Upper lobe of left lung (tissue), 6 donors: ENCODE measurements at regions not wholly inside any gene's neighbourhood (a gene's known extent, or its start where the extent isn't known, plus 50 kb on each side); places are given as distances from the start of the nearest gene placed in this dataset.
A peak's percentile ranks its signal among the peaks of the same experiment; 100 is the strongest.

Experiments used
- ATAC-seq, 2 donors: fragments of 200-7000 bp; cut with Tn5 transposase; one replicate each; pipeline ENCODE4 v1.9.1; 2022; ENCODE audit warnings: mild to moderate bottlenecking in 2 of 2, moderate library complexity in 2 of 2; ENCODE audit not compliant: low FRiP score in 2 of 2
- DNase-seq, 2 donors: peaks; one replicate each; pipeline ENCODE4 v3.0.0-alpha.2; 2019 to 2020
- H3K27ac ChIP-seq, 4 donors: fragments of 200-600 bp; sonication (generic); one replicate each; pipeline ENCODE4 v1.5.1; 2016 to 2019
- H3K27me3 ChIP-seq, 4 donors: fragments of 200-600 bp; sonication (generic); one replicate each; pipeline ENCODE4 v1.5.1; 2017 to 2019
- H3K36me3 ChIP-seq, 4 donors: fragments of 200-600 bp; sonication (generic); one replicate each; pipeline ENCODE4 v1.5.1; 2016 to 2019
- H3K4me1 ChIP-seq, 4 donors: fragments of 200-600 bp; sonication (generic); one replicate each; pipeline ENCODE4 v1.5.1; 2018 to 2019
- H3K4me3 ChIP-seq, 4 donors: fragments of 200-600 bp; sonication (generic); one replicate each; pipeline ENCODE4 v1.5.1; 2017 to 2019; ENCODE audit warnings: mild to moderate bottlenecking in 2 of 4, moderate library complexity in 1 of 4
- H3K9me3 ChIP-seq, 4 donors: fragments of 200-600 bp; sonication (generic); one replicate each; pipeline ENCODE4 v1.5.1; 2018 to 2019
- CTCF ChIP-seq, 6 experiments: fragments of 450-650 bp in 4 of 6; fragments of 200-600 bp in 2 of 6; sonication (generic) in 2 of 6; IDR thresholded peaks; one replicate each; pipeline ENCODE4 v1.5.1; 2016 to 2019; ENCODE audit warnings: antibody characterized with exemption in 6 of 6
- EP300 ChIP-seq, 4 donors: sonication (generic); formaldehyde crosslinking; IDR thresholded peaks; one replicate each; pipeline ENCODE4 v1.5.1; 2017; ENCODE audit warnings: antibody characterized with exemption in 4 of 4, control low read depth in 2 of 4
- POLR2A ChIP-seq, 4 donors: fragments of 450-650 bp; IDR thresholded peaks; one replicate each; pipeline ENCODE4 v1.5.1; 2016 to 2017; ENCODE audit warnings: antibody characterized with exemption in 4 of 4, mild to moderate bottlenecking in 2 of 4
- POLR2AphosphoS5 ChIP-seq, 2 donors: sonication (generic); formaldehyde crosslinking; IDR thresholded peaks; one replicate each; pipeline ENCODE4 v1.5.1; 2017; ENCODE audit warnings: antibody characterized with exemption in 2 of 2
- WGBS, 2 donors: methylation state at CpG; one replicate each; pipeline ENCODE4 v1.1.5; 2017 to 2018; 5-methylcytosine and 5-hydroxymethylcytosine counted together
- donor health status: DM: no; HTN: no; CAD: no; lungs with moderate emphysema.
- donor health status: DM: no; HTN: yes; CAD: no; lungs with severe emphysema.

DNA sequence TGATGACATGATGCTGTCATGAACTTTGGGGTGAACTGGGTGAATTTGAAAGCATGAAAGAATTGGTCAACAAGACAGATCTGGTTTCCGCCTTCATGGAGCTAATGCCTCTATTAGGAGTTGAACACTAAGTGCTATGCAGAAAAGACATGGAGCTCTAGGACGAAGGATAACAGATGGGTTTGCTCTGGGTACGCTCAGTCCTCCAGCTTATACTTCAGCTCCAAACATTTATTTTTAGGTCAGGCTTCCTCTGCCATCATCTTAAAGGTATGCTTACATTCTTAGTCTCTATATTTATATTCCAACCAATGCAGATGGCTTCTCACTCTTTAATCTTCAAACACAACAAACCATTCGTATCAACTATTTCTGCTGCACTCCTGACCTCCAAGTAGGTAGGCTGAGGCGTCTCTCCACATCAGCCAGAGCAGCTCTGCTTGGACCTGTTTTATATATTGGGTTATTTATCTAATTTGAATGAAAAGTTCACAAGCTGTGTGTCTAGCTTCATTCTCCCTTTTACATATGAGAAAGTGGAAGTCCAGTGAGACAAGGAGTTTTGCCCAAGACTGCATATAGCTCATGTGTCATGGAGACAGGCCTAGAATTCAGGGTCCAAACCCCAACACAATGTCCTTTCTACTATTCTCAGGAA is 226.3 kb downstream of the SPTSSA start:
- TF ChIP-seq POLR2AphosphoS5 (IDR thresholded peaks at IDR 0.05): no peak
- TF ChIP-seq POLR2A (IDR thresholded peaks at IDR 0.05): no peak
- no peak for TF ChIP-seq EP300 (IDR thresholded peaks at IDR 0.05)
- TF ChIP-seq CTCF (IDR thresholded peaks at IDR 0.05): no peak
- Histone ChIP-seq H3K27me3 (no peaks in the 10 kb centered on the region), H3K4me1 (peaks cover 0 to 7% (median 0%) of the 10 kb centered on the region in 4 donors), H3K4me3 (no peak overlapping the region), H3K27ac (no peak overlapping the region), H3K9me3 (no peaks in the 10 kb centered on the region), H3K36me3 (no peaks in the 10 kb centered on the region)
- WGBS, 2 donors: 59 to 68% methylated on average over 5 of the region's 5 CpGs
- ATAC-seq: no peak
- DNase-seq: no peak

GRCh38 chr14:34234258-34234657 is 227.8 kb downstream of the SPTSSA start:
- H3K9me3 ChIP-seq: no peaks in the 10 kb centered on the region
- DNase-seq: no peak
- 87 to 95% methylated on average over 2 of the region's 2 CpGs for WGBS, 2 donors
- H3K4me3 ChIP-seq: no peak overlapping the region
- peaks cover 0 to 7% (median 0%) of the 10 kb centered on the region in 4 donors for H3K4me1 ChIP-seq
- H3K27ac ChIP-seq: no peak overlapping the region
- H3K36me3 ChIP-seq: no peaks in the 10 kb centered on the region
- no peak for TF ChIP-seq CTCF (IDR thresholded peaks at IDR 0.05)
- no peak for TF ChIP-seq EP300 (IDR thresholded peaks at IDR 0.05)
- TF ChIP-seq POLR2AphosphoS5 (IDR thresholded peaks at IDR 0.05): no peak
- no peaks in the 10 kb centered on the region for H3K27me3 ChIP-seq
- no peak for ATAC-seq

- Histone ChIP-seq H3K36me3 (no peaks in the 10 kb centered on the region), H3K27ac (no peak overlapping the region), H3K27me3 (no peaks in the 10 kb centered on the region), H3K4me1 (peaks cover 0 to 7% (median 0%) of the 10 kb centered on the region in 4 donors), H3K4me3 (no peak overlapping the region), H3K9me3 (no peaks in the 10 kb centered on the region)
- TF ChIP-seq CTCF (IDR thresholded peaks at IDR 0.05): no peak
- no peak for TF ChIP-seq POLR2A (IDR thresholded peaks at IDR 0.05)
- no peak for TF ChIP-seq EP300 (IDR thresholded peaks at IDR 0.05)
- TF ChIP-seq POLR2AphosphoS5 (IDR thresholded peaks at IDR 0.05): no peak
- WGBS, 2 donors: 100% methylated on average over 1 of the region's 1 CpG
- no peak for ATAC-seq
- DNase-seq: no peak
Observed at GRCh38 chr14:34233619-34234018, 228.4 kb downstream of the SPTSSA start.

DNA sequence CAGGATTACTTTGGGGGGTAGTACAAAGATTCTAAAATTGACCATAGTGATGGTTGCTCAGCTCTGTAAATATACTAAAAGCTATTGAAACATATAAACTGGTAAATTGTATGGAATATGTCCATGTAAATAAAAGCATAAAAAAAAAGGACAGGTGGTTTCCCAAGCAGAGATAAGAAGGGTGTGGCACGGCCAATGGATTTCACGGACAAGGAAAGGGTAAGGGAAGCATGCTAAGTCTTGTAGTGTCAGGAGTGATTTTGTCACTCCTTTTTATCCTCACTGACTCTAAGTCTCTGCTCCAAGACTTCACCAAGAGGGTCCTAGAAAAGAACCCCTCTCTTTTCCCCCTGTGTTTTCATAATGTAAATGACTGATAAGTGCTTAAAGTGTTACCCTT is 229.2 kb downstream of the SPTSSA start:
- Histone ChIP-seq H3K4me3 (no peak overlapping the region), H3K9me3 (no peaks in the 10 kb centered on the region), H3K4me1 (peaks cover 0 to 7% (median under 1%) of the 10 kb centered on the region in 4 donors), H3K36me3 (no peaks in the 10 kb centered on the region), H3K27me3 (no peaks in the 10 kb centered on the region), H3K27ac (no peak overlapping the region)
- TF ChIP-seq POLR2AphosphoS5 (IDR thresholded peaks at IDR 0.05) (no peak), POLR2A (IDR thresholded peaks at IDR 0.05) (no peak), EP300 (IDR thresholded peaks at IDR 0.05) (no peak), CTCF (IDR thresholded peaks at IDR 0.05) (no peak)
- DNase-seq: no peak
- ATAC-seq: no peak
- 54 to 63% methylated on average over 2 of the region's 2 CpGs for WGBS, 2 donors

DNA sequence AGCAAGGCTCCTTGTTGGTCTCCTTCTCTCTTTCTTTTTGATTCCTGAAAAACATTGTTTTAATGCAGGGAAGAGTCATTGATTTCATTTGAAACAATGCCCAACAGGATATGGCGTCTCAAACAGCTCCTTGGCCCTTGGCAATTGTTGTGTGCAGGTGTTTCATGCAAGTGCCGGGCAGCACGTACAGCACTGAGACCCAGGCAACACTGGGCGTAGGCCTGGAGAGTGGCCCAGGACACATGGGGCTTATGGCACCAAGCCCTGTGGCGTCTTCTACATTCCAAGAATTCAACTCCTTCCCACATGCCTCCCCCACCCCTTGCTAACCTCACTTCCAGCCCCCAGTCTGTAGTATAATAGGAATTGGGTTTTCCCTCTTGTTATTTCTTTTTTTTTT is 230.4 kb downstream of the SPTSSA start:
- Histone ChIP-seq H3K27me3 (no peaks in the 10 kb centered on the region), H3K9me3 (no peaks in the 10 kb centered on the region), H3K4me3 (no peak overlapping the region), H3K27ac (no peak overlapping the region), H3K36me3 (no peaks in the 10 kb centered on the region), H3K4me1 (peaks cover 0 to 5% (median 1%) of the 10 kb centered on the region in 4 donors)
- TF ChIP-seq CTCF (IDR thresholded peaks at IDR 0.05): no peak
- TF ChIP-seq EP300 (IDR thresholded peaks at IDR 0.05): no peak
- TF ChIP-seq POLR2A (IDR thresholded peaks at IDR 0.05): no peak
- TF ChIP-seq POLR2AphosphoS5 (IDR thresholded peaks at IDR 0.05): no peak
- no peak for DNase-seq
- 62 to 82% methylated on average over 5 of the region's 5 CpGs for WGBS, 2 donors
- peak in 1 of 2 donors; percentile 18 for ATAC-seq
